ENCODE measurements at regions not wholly inside any gene's neighbourhood (a gene's known extent, or its start where the extent isn't known, plus 50 kb on each side); places are given as distances from the start of the nearest gene placed in this dataset.
"Not testable (repeated sequence)": the region's sequence is repeated elsewhere in the genome, so short reads cannot be mapped to it uniquely, and the experiment has no call there.

- Mint-ChIP-seq H3K27me3 (ENCODE audit: insufficient read depth, unreplicated experiment) (peaks cover 27% of the 10 kb centered on the region), H3K9me3 (ENCODE audit: unreplicated experiment) (peaks cover 13% of the 10 kb centered on the region)
- H3K9me3 ChIP-seq; H3K36me3 Mint-ChIP-seq (ENCODE audit: insufficient read depth, unreplicated experiment); H3K4me3 Mint-ChIP-seq (ENCODE audit: unreplicated experiment); H3K27ac Mint-ChIP-seq (ENCODE audit: unreplicated experiment); H3K4me1 ChIP-seq; H3K4me3 ChIP-seq (ENCODE audit: low read depth, low read length); BruUV-seq (replicated peaks); H3K36me3 ChIP-seq (ENCODE audit: control insufficient read depth, insufficient read depth, low read length); POLR2A ChIA-PET; DNase-seq; CTCF ChIA-PET; intact Hi-C loops (cut with micrococcal nuclease; ENCODE audit: unreplicated experiment); H3K27me3 ChIP-seq (replicated peaks; ENCODE audit: control insufficient read depth, insufficient read depth, low read length); H3K4me1 Mint-ChIP-seq (ENCODE audit: low read depth, unreplicated experiment): not testable (repeated sequence)
Observed at GRCh38 chr14:105626651-105627050, 100.3 kb downstream of the TMEM121 start.

GRCh38 chr14:105627287-105627686 is 100.9 kb downstream of the TMEM121 start:
- H3K9me3 ChIP-seq; H3K4me1 ChIP-seq; H3K4me3 Mint-ChIP-seq (ENCODE audit: unreplicated experiment); POLR2A ChIA-PET; H3K4me3 ChIP-seq (ENCODE audit: low read depth, low read length); H3K36me3 ChIP-seq (ENCODE audit: control insufficient read depth, insufficient read depth, low read length); H3K4me1 Mint-ChIP-seq (ENCODE audit: low read depth, unreplicated experiment); H3K27me3 ChIP-seq (replicated peaks; ENCODE audit: control insufficient read depth, insufficient read depth, low read length); H3K36me3 Mint-ChIP-seq (ENCODE audit: insufficient read depth, unreplicated experiment); H3K27ac Mint-ChIP-seq (ENCODE audit: unreplicated experiment); BruUV-seq (replicated peaks); intact Hi-C loops (cut with micrococcal nuclease; ENCODE audit: unreplicated experiment); DNase-seq: not testable (repeated sequence)
- Mint-ChIP-seq H3K27me3 (ENCODE audit: insufficient read depth, unreplicated experiment) (peaks cover 28% of the 10 kb centered on the region), H3K9me3 (ENCODE audit: unreplicated experiment) (peaks cover 19% of the 10 kb centered on the region)
- CTCF ChIA-PET: interaction anchor here (0.7 kb wide), 1 partner anchor 90 kb away, joined by 3 read pairs; no protein-coding TSS in a partner anchor

- ChIA-PET CTCF (interaction anchor here (0.7 kb wide), 1 partner anchor 90 kb away, joined by 3 read pairs; no protein-coding TSS in a partner anchor), POLR2A (no interaction called here)
- Histone ChIP-seq H3K27me3 (replicated peaks; ENCODE audit: control insufficient read depth, insufficient read depth, low read length) (peaks cover under 1% of the 10 kb centered on the region), H3K4me3 (ENCODE audit: low read depth, low read length) (no peak overlapping the region), H3K9me3 (peaks cover 7% of the 10 kb centered on the region), H3K4me1 (no peaks in the 10 kb centered on the region), H3K36me3 (ENCODE audit: control insufficient read depth, insufficient read depth, low read length) (no peaks in the 10 kb centered on the region)
- intact Hi-C loops (cut with micrococcal nuclease; ENCODE audit: unreplicated experiment): no loop called here
- no peak overlapping the region for H3K4me3 Mint-ChIP-seq (ENCODE audit: unreplicated experiment)
- BruUV-seq (replicated peaks): no TSS peak
- no peak overlapping the region for H3K27ac Mint-ChIP-seq (ENCODE audit: unreplicated experiment)
- no peaks in the 10 kb centered on the region for H3K36me3 Mint-ChIP-seq (ENCODE audit: insufficient read depth, unreplicated experiment)
- no peak for TF ChIP-seq CTCF (IDR thresholded peaks at IDR 0.05; ENCODE audit: insufficient read depth in 1 of 2, low read depth in 1 of 2, low read length in 1 of 2, severe bottlenecking in 1 of 2, unreplicated experiment in 1 of 2)
- H3K9me3 Mint-ChIP-seq (ENCODE audit: unreplicated experiment): peaks cover 23% of the 10 kb centered on the region
- no peak for DNase-seq
- H3K27me3 Mint-ChIP-seq (ENCODE audit: insufficient read depth, unreplicated experiment): peaks cover 29% of the 10 kb centered on the region
- H3K4me1 Mint-ChIP-seq (ENCODE audit: low read depth, unreplicated experiment): no peaks in the 10 kb centered on the region
Observed at GRCh38 chr14:105627701-105628100, 101.3 kb downstream of the TMEM121 start.

- H3K36me3 Mint-ChIP-seq (ENCODE audit: insufficient read depth, unreplicated experiment); H3K4me1 ChIP-seq; H3K4me1 Mint-ChIP-seq (ENCODE audit: low read depth, unreplicated experiment); H3K9me3 ChIP-seq; H3K4me3 Mint-ChIP-seq (ENCODE audit: unreplicated experiment); BruUV-seq (replicated peaks); H3K4me3 ChIP-seq (ENCODE audit: low read depth, low read length); POLR2A ChIA-PET; DNase-seq; intact Hi-C loops (cut with micrococcal nuclease; ENCODE audit: unreplicated experiment); H3K36me3 ChIP-seq (ENCODE audit: control insufficient read depth, insufficient read depth, low read length); H3K27me3 ChIP-seq (replicated peaks; ENCODE audit: control insufficient read depth, insufficient read depth, low read length); H3K27ac Mint-ChIP-seq (ENCODE audit: unreplicated experiment); CTCF ChIA-PET: not testable (repeated sequence)
- H3K9me3 Mint-ChIP-seq (ENCODE audit: unreplicated experiment): peaks cover 27% of the 10 kb centered on the region
- peaks cover 27% of the 10 kb centered on the region for H3K27me3 Mint-ChIP-seq (ENCODE audit: insufficient read depth, unreplicated experiment)
Observed at GRCh38 chr14:105628126-105628525, 101.7 kb downstream of the TMEM121 start.

- H3K36me3 ChIP-seq (ENCODE audit: control insufficient read depth, insufficient read depth, low read length); H3K9me3 ChIP-seq; H3K4me3 ChIP-seq (ENCODE audit: low read depth, low read length); H3K36me3 Mint-ChIP-seq (ENCODE audit: insufficient read depth, unreplicated experiment); DNase-seq; H3K4me3 Mint-ChIP-seq (ENCODE audit: unreplicated experiment); POLR2A ChIA-PET; H3K27me3 ChIP-seq (replicated peaks; ENCODE audit: control insufficient read depth, insufficient read depth, low read length); intact Hi-C loops (cut with micrococcal nuclease; ENCODE audit: unreplicated experiment); BruUV-seq (replicated peaks); H3K4me1 Mint-ChIP-seq (ENCODE audit: low read depth, unreplicated experiment); H3K27ac Mint-ChIP-seq (ENCODE audit: unreplicated experiment); CTCF ChIA-PET; H3K4me1 ChIP-seq: not testable (repeated sequence)
- H3K9me3 Mint-ChIP-seq (ENCODE audit: unreplicated experiment): peaks cover 30% of the 10 kb centered on the region
- H3K27me3 Mint-ChIP-seq (ENCODE audit: insufficient read depth, unreplicated experiment): peaks cover 27% of the 10 kb centered on the region
Observed at GRCh38 chr14:105628531-105629067, 102.2 kb downstream of the TMEM121 start.

GRCh38 chr14:105629091-105629885 is 102.9 kb downstream of the TMEM121 start:
- H3K4me1 Mint-ChIP-seq (ENCODE audit: low read depth, unreplicated experiment); H3K27me3 ChIP-seq (replicated peaks; ENCODE audit: control insufficient read depth, insufficient read depth, low read length); CTCF ChIA-PET; H3K36me3 ChIP-seq (ENCODE audit: control insufficient read depth, insufficient read depth, low read length); H3K4me3 ChIP-seq (ENCODE audit: low read depth, low read length); H3K9me3 ChIP-seq; intact Hi-C loops (cut with micrococcal nuclease; ENCODE audit: unreplicated experiment); DNase-seq; H3K27ac Mint-ChIP-seq (ENCODE audit: unreplicated experiment); H3K36me3 Mint-ChIP-seq (ENCODE audit: insufficient read depth, unreplicated experiment); H3K4me1 ChIP-seq; BruUV-seq (replicated peaks); H3K4me3 Mint-ChIP-seq (ENCODE audit: unreplicated experiment); POLR2A ChIA-PET: not testable (repeated sequence)
- H3K9me3 Mint-ChIP-seq (ENCODE audit: unreplicated experiment): peaks cover 30% of the 10 kb centered on the region
- peaks cover 26% of the 10 kb centered on the region for H3K27me3 Mint-ChIP-seq (ENCODE audit: insufficient read depth, unreplicated experiment)
